GM12872 (cell line): ENCODE measurements at regions not wholly inside any gene's neighbourhood (a gene's known extent, or its start where the extent isn't known, plus 50 kb on each side); places are given as distances from the start of the nearest gene placed in this dataset.

Experiments used
- CTCF ChIP-seq: IDR thresholded peaks from 3 replicates; pipeline ENCODE4 v1.5.1; 2011; ENCODE audit warnings: low read depth, mild to moderate bottlenecking, low read length, moderate library complexity; ENCODE audit not compliant: insufficient read depth

GRCh38 chr4:126230269-126230668, 915.5 kb downstream of the FAT4 start:
- TF ChIP-seq CTCF = no peak

GRCh38 chr4:126233483-126233882, 918.7 kb downstream of the FAT4 start:
- TF ChIP-seq CTCF = no peak

- TF ChIP-seq CTCF = no peak
These were observed 923.3 kb downstream of the FAT4 start for GRCh38 chr4:126238013-126238412.

GRCh38 chr4:126241634-126242033, 926.9 kb downstream of the FAT4 start:
- no peak for TF ChIP-seq CTCF

- TF ChIP-seq CTCF = no peak
These were observed 928.1 kb downstream of the FAT4 start for GRCh38 chr4:126242679-126243390.

GRCh38 chr4:126247409-126247808, 932.7 kb downstream of the FAT4 start:
- no peak for TF ChIP-seq CTCF

- TF ChIP-seq CTCF = no peak
These were observed 935.3 kb downstream of the FAT4 start for GRCh38 chr4:126250006-126250405.

GRCh38 chr4:126251169-126251568, 936.4 kb downstream of the FAT4 start:
- TF ChIP-seq CTCF = no peak
